ENCODE measurements at regions not wholly inside any gene's neighbourhood (a gene's known extent, or its start where the extent isn't known, plus 50 kb on each side); places are given as distances from the start of the nearest gene placed in this dataset.

DNA sequence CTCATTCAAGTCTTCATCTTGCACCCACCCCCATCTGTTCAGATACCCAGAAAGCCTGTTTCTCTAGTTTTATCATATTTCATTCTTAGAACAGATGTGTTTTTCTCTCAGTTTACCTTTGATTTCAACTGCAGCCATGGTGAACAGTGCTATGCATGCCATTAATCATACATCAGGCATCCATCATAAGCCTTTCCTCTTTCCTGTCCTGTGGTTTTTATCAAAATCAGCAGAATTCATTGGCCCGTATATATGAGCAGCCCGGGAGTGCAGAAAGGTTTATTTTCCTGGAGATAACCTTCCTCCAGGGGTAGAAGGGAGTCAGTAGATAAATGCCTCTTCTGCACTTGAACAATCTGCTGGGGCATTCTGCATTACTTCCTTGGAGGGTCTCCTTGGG is 65.7 kb downstream of the IL21 start:
- no peaks in the 10 kb centered on the region for H3K36me3 ChIP-seq (ENCODE audit: control insufficient read depth, insufficient read depth, low read length, severe bottlenecking)
- H3K4me1 ChIP-seq (ENCODE audit: control insufficient read depth, insufficient read depth, low read length) = no peaks in the 10 kb centered on the region
- no peak overlapping the region for H3K4me3 ChIP-seq (ENCODE audit: low read length)
- DNase-seq (ENCODE audit: low read depth) = no peak
- H3K9ac ChIP-seq (ENCODE audit: low read length) = no peak overlapping the region
- H3K9me3 ChIP-seq (ENCODE audit: control insufficient read depth, low read length) = no peaks in the 10 kb centered on the region
- H3K27me3 ChIP-seq (replicated peaks; ENCODE audit: control insufficient read depth, insufficient read depth, low read length) = no peaks in the 10 kb centered on the region

- Histone ChIP-seq H3K9ac (ENCODE audit: low read length) (no peak overlapping the region), H3K4me1 (ENCODE audit: control insufficient read depth, insufficient read depth, low read length) (no peaks in the 10 kb centered on the region), H3K36me3 (ENCODE audit: control insufficient read depth, insufficient read depth, low read length, severe bottlenecking) (no peaks in the 10 kb centered on the region), H3K27me3 (replicated peaks; ENCODE audit: control insufficient read depth, insufficient read depth, low read length) (no peaks in the 10 kb centered on the region), H3K9me3 (ENCODE audit: control insufficient read depth, low read length) (no peaks in the 10 kb centered on the region), H3K4me3 (ENCODE audit: low read length) (no peak overlapping the region)
- DNase-seq (ENCODE audit: low read depth) = no peak
Observed at GRCh38 chr4:122553432-122553831, 67.4 kb downstream of the IL21 start.

GRCh38 chr4:122552898-122553297 is 68.0 kb downstream of the IL21 start:
- no peaks in the 10 kb centered on the region for H3K36me3 ChIP-seq (ENCODE audit: control insufficient read depth, insufficient read depth, low read length, severe bottlenecking)
- no peak overlapping the region for H3K4me3 ChIP-seq (ENCODE audit: low read length)
- H3K4me1 ChIP-seq (ENCODE audit: control insufficient read depth, insufficient read depth, low read length) = no peaks in the 10 kb centered on the region
- no peaks in the 10 kb centered on the region for H3K27me3 ChIP-seq (replicated peaks; ENCODE audit: control insufficient read depth, insufficient read depth, low read length)
- H3K9me3 ChIP-seq (ENCODE audit: control insufficient read depth, low read length) = no peaks in the 10 kb centered on the region
- no peak overlapping the region for H3K9ac ChIP-seq (ENCODE audit: low read length)
- no peak for DNase-seq (ENCODE audit: low read depth)

GRCh38 chr4:122548886-122549630 is 71.8 kb downstream of the IL21 start:
- no peak for DNase-seq (ENCODE audit: low read depth)
- Histone ChIP-seq H3K9me3 (ENCODE audit: control insufficient read depth, low read length) (no peaks in the 10 kb centered on the region), H3K9ac (ENCODE audit: low read length) (no peak overlapping the region), H3K36me3 (ENCODE audit: control insufficient read depth, insufficient read depth, low read length, severe bottlenecking) (no peaks in the 10 kb centered on the region), H3K27me3 (replicated peaks; ENCODE audit: control insufficient read depth, insufficient read depth, low read length) (no peaks in the 10 kb centered on the region), H3K4me3 (ENCODE audit: low read length) (no peak overlapping the region), H3K4me1 (ENCODE audit: control insufficient read depth, insufficient read depth, low read length) (no peaks in the 10 kb centered on the region)

DNA sequence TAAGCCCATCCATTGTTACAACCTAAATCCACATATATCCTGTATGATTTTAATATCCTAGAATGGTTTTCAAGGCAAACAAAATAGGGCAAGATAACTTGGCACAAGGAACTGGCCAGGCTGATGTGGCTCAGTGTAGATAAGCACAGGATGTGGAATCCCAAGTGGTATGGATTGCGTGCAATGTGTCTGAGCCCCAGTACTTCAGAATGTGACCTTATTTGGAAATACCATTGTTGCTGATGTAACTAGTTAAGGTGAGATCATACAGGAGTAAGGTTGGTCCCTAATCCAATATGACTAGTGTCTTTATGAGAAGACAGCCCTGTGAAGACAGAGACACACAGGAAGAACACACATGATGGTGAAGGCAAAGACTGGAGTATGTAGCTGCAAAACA is 72.4 kb downstream of the IL21 start:
- no peak for DNase-seq (ENCODE audit: low read depth)
- Histone ChIP-seq H3K4me3 (ENCODE audit: low read length) (no peak overlapping the region), H3K9ac (ENCODE audit: low read length) (no peak overlapping the region)

DNA sequence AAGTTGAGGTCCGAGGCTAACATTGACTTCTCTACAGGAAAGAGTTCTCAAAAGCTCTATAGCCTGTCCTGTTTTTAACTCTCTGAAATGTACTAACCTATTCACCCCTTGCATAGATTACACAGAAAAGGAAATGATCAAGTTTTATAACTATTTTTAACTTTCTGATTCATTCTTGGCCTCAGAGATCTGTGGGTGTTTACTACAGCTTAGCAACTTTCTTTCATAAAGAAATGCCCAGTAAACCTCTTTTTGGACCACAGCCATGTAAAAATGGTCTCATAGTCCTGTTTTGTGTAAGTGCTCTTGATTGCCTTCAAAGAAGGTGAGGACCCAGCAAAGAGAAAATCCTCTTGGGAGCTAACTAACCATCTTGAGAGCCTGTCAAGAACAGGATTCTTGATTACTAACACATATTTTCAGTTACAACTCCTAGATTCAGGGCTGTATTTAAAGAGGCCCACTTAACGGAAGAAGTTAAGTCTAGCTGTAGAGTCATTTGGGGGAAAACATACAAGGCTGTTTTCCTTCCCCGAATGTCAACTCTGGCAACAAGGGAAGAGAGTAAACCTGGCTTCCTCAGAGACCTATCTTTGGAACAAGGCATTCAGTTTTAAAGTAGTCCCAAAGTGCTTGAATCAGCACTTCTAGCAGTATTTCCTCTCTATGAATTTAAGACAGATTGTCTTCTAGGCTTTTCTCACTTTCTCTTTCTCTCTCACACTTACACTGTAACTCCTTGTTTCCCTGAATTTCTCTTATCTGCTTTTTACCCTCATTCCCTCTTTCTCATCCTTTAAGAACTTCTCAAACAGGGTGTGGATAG is 78.2 kb downstream of the IL21 start:
- H3K4me3 ChIP-seq (ENCODE audit: low read length) = peak overlapping the region; percentile 1
- no peaks in the 10 kb centered on the region for H3K27me3 ChIP-seq (replicated peaks; ENCODE audit: control insufficient read depth, insufficient read depth, low read length)
- H3K9ac ChIP-seq (ENCODE audit: low read length) = no peak overlapping the region
- peak; percentile 15 for DNase-seq (ENCODE audit: low read depth)
- peaks cover 4% of the 10 kb centered on the region for H3K9me3 ChIP-seq (ENCODE audit: control insufficient read depth, low read length)
- H3K36me3 ChIP-seq (ENCODE audit: control insufficient read depth, insufficient read depth, low read length, severe bottlenecking) = no peaks in the 10 kb centered on the region
- H3K4me1 ChIP-seq (ENCODE audit: control insufficient read depth, insufficient read depth, low read length) = peaks cover 27% of the 10 kb centered on the region

More for the DNA sequence above, 72.4 kb downstream of the IL21 start:
- Histone ChIP-seq H3K4me1 (ENCODE audit: control insufficient read depth, insufficient read depth, low read length) (no peaks in the 10 kb centered on the region), H3K36me3 (ENCODE audit: control insufficient read depth, insufficient read depth, low read length, severe bottlenecking) (no peaks in the 10 kb centered on the region), H3K9me3 (ENCODE audit: control insufficient read depth, low read length) (no peaks in the 10 kb centered on the region), H3K27me3 (replicated peaks; ENCODE audit: control insufficient read depth, insufficient read depth, low read length) (no peaks in the 10 kb centered on the region)

- no peak for DNase-seq (ENCODE audit: low read depth)
- Histone ChIP-seq H3K9ac (ENCODE audit: low read length) (no peak overlapping the region), H3K4me3 (ENCODE audit: low read length) (peak overlapping the region; percentile 1), H3K36me3 (ENCODE audit: control insufficient read depth, insufficient read depth, low read length, severe bottlenecking) (no peaks in the 10 kb centered on the region), H3K4me1 (ENCODE audit: control insufficient read depth, insufficient read depth, low read length) (peaks cover 27% of the 10 kb centered on the region), H3K9me3 (ENCODE audit: control insufficient read depth, low read length) (peaks cover 4% of the 10 kb centered on the region), H3K27me3 (replicated peaks; ENCODE audit: control insufficient read depth, insufficient read depth, low read length) (no peaks in the 10 kb centered on the region)
Observed at GRCh38 chr4:122541996-122542395, 78.9 kb downstream of the IL21 start.

GRCh38 chr4:122540838-122541237 is 80.0 kb downstream of the IL21 start:
- Histone ChIP-seq H3K4me3 (ENCODE audit: low read length) (no peak overlapping the region), H3K4me1 (ENCODE audit: control insufficient read depth, insufficient read depth, low read length) (peaks cover 27% of the 10 kb centered on the region), H3K9ac (ENCODE audit: low read length) (no peak overlapping the region), H3K27me3 (replicated peaks; ENCODE audit: control insufficient read depth, insufficient read depth, low read length) (no peaks in the 10 kb centered on the region), H3K9me3 (ENCODE audit: control insufficient read depth, low read length) (peaks cover 4% of the 10 kb centered on the region), H3K36me3 (ENCODE audit: control insufficient read depth, insufficient read depth, low read length, severe bottlenecking) (no peaks in the 10 kb centered on the region)
- DNase-seq (ENCODE audit: low read depth) = no peak

- peaks cover 27% of the 10 kb centered on the region for H3K4me1 ChIP-seq (ENCODE audit: control insufficient read depth, insufficient read depth, low read length)
- H3K9me3 ChIP-seq (ENCODE audit: control insufficient read depth, low read length) = peaks cover 4% of the 10 kb centered on the region
- no peak for DNase-seq (ENCODE audit: low read depth)
- no peak overlapping the region for H3K9ac ChIP-seq (ENCODE audit: low read length)
- no peaks in the 10 kb centered on the region for H3K27me3 ChIP-seq (replicated peaks; ENCODE audit: control insufficient read depth, insufficient read depth, low read length)
- no peaks in the 10 kb centered on the region for H3K36me3 ChIP-seq (ENCODE audit: control insufficient read depth, insufficient read depth, low read length, severe bottlenecking)
- H3K4me3 ChIP-seq (ENCODE audit: low read length) = no peak overlapping the region
Observed at GRCh38 chr4:122539861-122540465, 80.9 kb downstream of the IL21 start.

DNA sequence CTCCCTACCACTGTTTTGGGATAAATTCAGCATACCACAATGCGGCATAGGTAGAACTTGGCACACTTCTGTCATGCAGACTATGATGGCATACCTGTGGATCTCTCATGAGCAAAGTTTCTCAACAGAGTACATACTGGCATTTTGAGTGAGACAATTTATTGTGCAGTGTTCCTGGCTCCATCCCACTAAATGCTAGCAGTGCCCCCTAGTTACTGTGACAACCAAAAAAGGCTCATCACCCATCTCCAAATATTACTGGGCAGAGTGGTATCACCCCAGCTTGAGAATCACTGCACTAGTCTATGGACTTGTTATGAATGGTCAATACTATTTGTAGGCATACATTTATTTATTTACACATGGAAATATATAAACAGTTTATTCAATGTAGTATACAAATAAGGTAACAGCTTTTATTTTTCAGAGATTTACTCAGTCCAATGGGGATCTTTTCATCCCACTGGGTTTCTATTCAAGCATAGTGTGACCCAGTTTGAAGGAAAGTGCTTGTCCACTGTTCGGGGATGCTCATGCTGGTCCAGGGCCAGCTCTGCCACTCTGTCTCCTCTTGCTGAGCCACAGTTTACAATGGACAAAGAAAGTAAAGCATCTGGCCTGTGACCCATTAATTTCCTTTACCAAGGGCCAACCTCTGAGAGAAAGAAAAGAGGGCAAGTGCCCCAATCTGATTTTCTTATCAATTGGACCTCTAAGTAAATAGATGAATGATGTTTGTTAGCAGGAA is 81.0 kb upstream of the IL2 start:
- Histone ChIP-seq H3K4me1 (ENCODE audit: control insufficient read depth, insufficient read depth, low read length) (peaks cover 20% of the 10 kb centered on the region), H3K36me3 (ENCODE audit: control insufficient read depth, insufficient read depth, low read length, severe bottlenecking) (no peaks in the 10 kb centered on the region), H3K9me3 (ENCODE audit: control insufficient read depth, low read length) (peaks cover 4% of the 10 kb centered on the region), H3K9ac (ENCODE audit: low read length) (no peak overlapping the region), H3K4me3 (ENCODE audit: low read length) (no peak overlapping the region), H3K27me3 (replicated peaks; ENCODE audit: control insufficient read depth, insufficient read depth, low read length) (no peaks in the 10 kb centered on the region)
- DNase-seq (ENCODE audit: low read depth) = no peak

- H3K27me3 ChIP-seq (replicated peaks; ENCODE audit: control insufficient read depth, insufficient read depth, low read length) = no peaks in the 10 kb centered on the region
- no peak overlapping the region for H3K4me3 ChIP-seq (ENCODE audit: low read length)
- no peak for DNase-seq (ENCODE audit: low read depth)
- no peaks in the 10 kb centered on the region for H3K36me3 ChIP-seq (ENCODE audit: control insufficient read depth, insufficient read depth, low read length, severe bottlenecking)
- H3K9ac ChIP-seq (ENCODE audit: low read length) = no peak overlapping the region
- no peaks in the 10 kb centered on the region for H3K9me3 ChIP-seq (ENCODE audit: control insufficient read depth, low read length)
- peaks cover 13% of the 10 kb centered on the region for H3K4me1 ChIP-seq (ENCODE audit: control insufficient read depth, insufficient read depth, low read length)
Observed at GRCh38 chr4:122536001-122536400, 79.5 kb upstream of the IL2 start.
